Keratinocyte (primary cell): ENCODE measurements at regions not wholly inside any gene's neighbourhood (a gene's known extent, or its start where the extent isn't known, plus 50 kb on each side); places are given as distances from the start of the nearest gene placed in this dataset.

Experiments used
- DNase-seq: peaks from one replicate; pipeline ENCODE4 v3.0.0-alpha.2; 2011; ENCODE audit warnings: low read depth, missing footprints, low spot score
- FAIRE-seq: peaks from 2 replicates; lab custom pipeline; 2011; peaks lifted over from hg19 to GRCh38; lab: Jason Lieb, UNC
- H2AFZ ChIP-seq: 2 replicates; pipeline ENCODE4 v1.6.0; 2012; ENCODE audit warnings: low read length, control low read depth, inconsistent platforms; ENCODE audit not compliant: control insufficient read depth
- H3K27ac ChIP-seq: 2 replicates; pipeline ENCODE4 v1.5.1; 2011; ENCODE audit warnings: low read length; ENCODE audit not compliant: control insufficient read depth, insufficient read depth
- H3K27me3 ChIP-seq: 3 replicates; pipeline ENCODE4 v1.6.0; 2011; ENCODE audit warnings: low read length; ENCODE audit not compliant: control insufficient read depth, insufficient read depth; ENCODE audit errors: extremely low read depth
- H3K36me3 ChIP-seq, 2 experiments: 2 replicates in 1 of 2; 3 replicates in 1 of 2; pipeline ENCODE4 v1.5.1; 2011; ENCODE audit warnings: low read length in 2 of 2, mild to moderate bottlenecking in 1 of 2; ENCODE audit not compliant: control insufficient read depth in 2 of 2, insufficient read depth in 2 of 2; ENCODE audit errors: extremely low read depth in 1 of 2
- H3K4me1 ChIP-seq: 3 replicates; pipeline ENCODE4 v1.5.1; 2011; ENCODE audit warnings: low read length; ENCODE audit not compliant: control insufficient read depth, insufficient read depth; ENCODE audit errors: extremely low read depth
- H3K4me2 ChIP-seq: 3 replicates; pipeline ENCODE4 v1.6.0; 2011; ENCODE audit warnings: low read depth, low read length; ENCODE audit not compliant: control insufficient read depth, insufficient read depth; ENCODE audit errors: extremely low read depth
- H3K4me3 ChIP-seq, 3 experiments: fragments of 200-600 bp in 1 of 3; sonication (generic) in 1 of 3; 2 replicates in 2 of 3; 3 replicates in 1 of 3; pipeline ENCODE4 v1.5.1; 2011 to 2016; ENCODE audit warnings: low read length in 3 of 3, mild to moderate bottlenecking in 3 of 3, control low read depth in 2 of 3, inconsistent platforms in 1 of 3, low read depth in 1 of 3, mixed read lengths in 1 of 3, mixed run types in 1 of 3, moderate library complexity in 1 of 3; ENCODE audit not compliant: control insufficient read depth in 2 of 3, insufficient read depth in 2 of 3; ENCODE audit errors: extremely low read depth in 1 of 3
- H3K79me2 ChIP-seq: 2 replicates; pipeline ENCODE4 v1.6.0; 2012; ENCODE audit warnings: low read length; ENCODE audit not compliant: control insufficient read depth, insufficient read depth
- H3K9ac ChIP-seq: 3 replicates; pipeline ENCODE4 v1.6.0; 2011; ENCODE audit warnings: low read length; ENCODE audit not compliant: control insufficient read depth, insufficient read depth; ENCODE audit errors: extremely low read depth
- H3K9me1 ChIP-seq: 3 replicates; pipeline ENCODE4 v1.6.0; 2011; ENCODE audit warnings: low read length; ENCODE audit not compliant: control insufficient read depth, insufficient read depth; ENCODE audit errors: extremely low read depth
- H3K9me3 ChIP-seq: 2 replicates; pipeline ENCODE4 v1.5.1; 2012; ENCODE audit warnings: low read depth, low read length; ENCODE audit not compliant: control insufficient read depth
- H4K20me1 ChIP-seq: 3 replicates; pipeline ENCODE4 v1.6.0; 2011; ENCODE audit warnings: low read length; ENCODE audit not compliant: control insufficient read depth, insufficient read depth; ENCODE audit errors: extremely low read depth
- CTCF ChIP-seq, 3 experiments: IDR thresholded peaks in 1 of 3; conservative IDR thresholded peaks in 1 of 3; optimal IDR thresholded peaks in 1 of 3; 2 replicates in 2 of 3; 3 replicates in 1 of 3; pipeline versions ENCODE3 to v1.5.1; 2011; ENCODE audit warnings: low read length in 3 of 3, mild to moderate bottlenecking in 3 of 3, moderate library complexity in 2 of 3, control low read depth in 1 of 3, inconsistent platforms in 1 of 3; ENCODE audit not compliant: insufficient read depth in 2 of 3; ENCODE audit errors: extremely low read depth in 1 of 3
- EZH2 ChIP-seq: IDR thresholded peaks from one replicate; pipeline ENCODE4 v1.6.1; 2012; ENCODE audit warnings: inconsistent platforms, mild to moderate bottlenecking, low read length, moderate library complexity
- dilution Hi-C: fragments of 300-500 bp; cut with MboI; formaldehyde crosslinking; loops from one replicate; pipeline ENCODE4 v1.7.0; 2020; ENCODE audit warnings: low sequenced_read_pairs; ENCODE audit not compliant: extremely low pct_ligation_motif_present

DNA sequence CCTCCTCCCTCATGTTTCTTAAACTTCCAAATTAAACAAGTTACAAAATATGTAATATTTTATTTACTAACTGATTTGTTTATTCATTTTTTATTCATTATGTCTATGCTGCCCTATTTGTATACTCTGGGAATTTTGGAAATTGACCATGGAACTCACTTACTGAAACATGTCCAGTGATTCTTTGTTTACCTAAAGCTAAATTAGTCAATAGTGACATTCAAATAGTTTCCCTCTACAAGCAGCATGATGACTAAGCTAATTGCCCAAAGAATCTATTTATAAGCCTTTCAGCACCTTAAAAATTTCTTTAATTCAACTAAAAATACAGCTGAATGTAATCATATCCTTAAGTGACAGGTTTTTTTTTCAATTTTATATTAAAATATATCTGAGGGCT lies 437.7 kb downstream of the SI start:
- no peaks in the 10 kb centered on the region for H3K9me3 ChIP-seq
- H3K27me3 ChIP-seq = no peaks in the 10 kb centered on the region
- no peak overlapping the region for H3K4me3 ChIP-seq
- no peak overlapping the region for H3K4me2 ChIP-seq
- no peaks in the 10 kb centered on the region for H3K36me3 ChIP-seq
- H3K27ac ChIP-seq = no peak overlapping the region
- no peak overlapping the region for H3K9ac ChIP-seq
- H3K79me2 ChIP-seq = no peaks in the 10 kb centered on the region
- dilution Hi-C loops = no loop called here
- TF ChIP-seq EZH2 = no peak
- no peak for TF ChIP-seq CTCF (optimal IDR thresholded peaks at IDR 0.05 in 1 of 3, IDR thresholded peaks at IDR 0.05 in 1 of 3, conservative IDR thresholded peaks at IDR 0.05 in 1 of 3; ENCODE audit: extremely low read depth in 1 of 3, insufficient read depth in 2 of 3, low read length in 3 of 3)
- H4K20me1 ChIP-seq = no peaks in the 10 kb centered on the region
- no peaks in the 10 kb centered on the region for H3K4me1 ChIP-seq
- no peaks in the 10 kb centered on the region for H3K9me1 ChIP-seq
- DNase-seq = no peak
- no peak for FAIRE-seq
- H2AFZ ChIP-seq = no peak overlapping the region

DNA sequence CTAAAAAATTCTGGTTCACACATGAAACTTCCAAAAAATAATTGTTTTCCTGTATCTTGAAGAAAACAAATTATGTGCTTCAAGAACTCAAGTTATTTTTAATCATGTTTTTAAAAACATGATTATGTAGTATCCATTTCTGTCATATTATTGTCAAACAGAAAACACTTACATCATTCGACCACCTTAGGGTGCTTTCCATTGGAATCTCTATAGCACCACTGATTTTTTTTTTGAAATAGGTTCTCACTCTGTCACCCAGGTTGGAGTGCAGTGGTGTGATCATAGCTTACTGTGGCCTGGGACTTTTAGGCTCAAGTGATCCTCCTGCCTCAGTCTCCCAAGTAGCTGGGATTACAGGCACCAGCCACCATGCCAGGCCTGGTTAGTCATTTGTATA lies 457.3 kb downstream of the SI start:
- no peak for DNase-seq
- Histone ChIP-seq H3K36me3 (no peaks in the 10 kb centered on the region), H3K4me3 (no peak overlapping the region), H2AFZ (no peak overlapping the region), H4K20me1 (no peaks in the 10 kb centered on the region), H3K9ac (no peak overlapping the region), H3K4me2 (no peak overlapping the region), H3K4me1 (no peaks in the 10 kb centered on the region), H3K27me3 (no peaks in the 10 kb centered on the region), H3K27ac (no peak overlapping the region), H3K9me3 (no peaks in the 10 kb centered on the region), H3K9me1 (no peaks in the 10 kb centered on the region), H3K79me2 (no peaks in the 10 kb centered on the region)
- dilution Hi-C loops = no loop called here
- TF ChIP-seq EZH2 (no peak), CTCF (optimal IDR thresholded peaks at IDR 0.05 in 1 of 3, IDR thresholded peaks at IDR 0.05 in 1 of 3, conservative IDR thresholded peaks at IDR 0.05 in 1 of 3; ENCODE audit: extremely low read depth in 1 of 3, insufficient read depth in 2 of 3, low read length in 3 of 3) (no peak)
- FAIRE-seq = no peak
